ENCODE measurements at regions not wholly inside any gene's neighbourhood (a gene's known extent, or its start where the extent isn't known, plus 50 kb on each side); places are given as distances from the start of the nearest gene placed in this dataset.

GRCh38 chr6:91761621-91762020 lies 1174.7 kb upstream of the MAP3K7 start (continued):
- no peak for TF ChIP-seq KDM4A (IDR thresholded peaks at IDR 0.05; ENCODE audit: low read depth, low read length, severe bottlenecking)
- no peak for TF ChIP-seq GTF2F1 (IDR thresholded peaks at IDR 0.05; ENCODE audit: borderline replicate concordance, low read depth, low read length)

Measured in H1 (cell line).